ENCODE measurements at regions not wholly inside any gene's neighbourhood (a gene's known extent, or its start where the extent isn't known, plus 50 kb on each side); places are given as distances from the start of the nearest gene placed in this dataset.
"Not testable (repeated sequence)": the region's sequence is repeated elsewhere in the genome, so short reads cannot be mapped to it uniquely, and the experiment has no call there.

DNA sequence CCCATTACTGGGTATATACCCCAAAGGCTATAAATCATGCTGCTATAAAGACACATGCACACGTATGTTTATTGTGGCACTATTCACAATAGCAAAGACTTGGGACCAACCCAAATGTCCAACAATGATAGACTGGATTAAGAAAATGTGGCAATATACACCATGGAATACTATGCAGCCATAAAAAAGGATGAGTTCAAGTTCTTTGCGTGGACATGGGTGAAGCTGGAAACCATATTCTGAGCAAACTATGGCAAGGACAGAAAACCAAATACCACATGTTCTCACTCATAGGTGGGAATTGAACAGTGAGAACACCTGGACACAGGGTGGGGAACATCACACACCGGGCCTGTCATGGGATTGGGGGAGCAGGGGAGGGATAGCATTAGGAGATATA, 54.4 kb upstream of the MUCL1 start:
- DNase-seq (ENCODE audit: low spot score) = not testable (repeated sequence)

DNA sequence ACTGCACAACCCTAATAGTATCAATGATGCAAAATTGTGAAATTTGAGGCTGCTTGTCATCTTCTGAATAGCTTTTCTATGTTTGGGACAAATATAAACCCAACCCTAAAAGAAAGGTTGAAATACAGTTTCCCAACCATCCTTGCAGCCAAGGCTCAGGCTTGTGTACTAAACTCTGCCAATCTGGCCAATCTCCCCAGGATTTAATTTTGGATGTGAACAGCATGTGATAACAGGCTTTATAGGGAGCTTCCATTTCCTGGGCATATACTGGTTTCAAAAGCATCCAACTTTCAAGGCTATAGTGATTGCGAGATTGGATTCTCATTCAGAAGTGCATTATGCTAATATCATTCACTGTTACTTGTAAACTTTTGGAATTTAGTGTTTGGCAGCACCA, 55.7 kb upstream of the MUCL1 start:
- DNase-seq (ENCODE audit: low spot score) = no peak

DNA sequence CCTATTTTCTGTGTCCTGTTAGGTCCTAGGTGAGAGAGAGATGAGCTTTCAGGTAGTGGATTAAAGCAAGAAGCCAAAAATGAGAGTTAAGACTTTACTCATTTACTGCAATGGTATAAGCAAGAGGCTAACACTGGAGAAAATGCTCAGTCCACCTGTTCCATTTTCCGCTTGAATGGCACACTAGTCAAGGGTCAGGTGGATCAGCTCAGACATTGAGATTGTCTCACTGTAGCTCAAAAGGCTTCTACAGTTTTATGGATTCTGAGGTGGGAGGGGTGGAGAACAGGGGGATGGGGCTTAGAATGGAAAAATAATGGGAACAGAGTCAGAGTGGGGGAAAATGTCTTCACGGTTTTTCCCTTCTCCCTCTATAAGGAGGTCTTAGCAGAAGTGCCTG, 57.3 kb upstream of the MUCL1 start:
- no peak for DNase-seq (ENCODE audit: low spot score)
- TF ChIP-seq, protein P1, sequence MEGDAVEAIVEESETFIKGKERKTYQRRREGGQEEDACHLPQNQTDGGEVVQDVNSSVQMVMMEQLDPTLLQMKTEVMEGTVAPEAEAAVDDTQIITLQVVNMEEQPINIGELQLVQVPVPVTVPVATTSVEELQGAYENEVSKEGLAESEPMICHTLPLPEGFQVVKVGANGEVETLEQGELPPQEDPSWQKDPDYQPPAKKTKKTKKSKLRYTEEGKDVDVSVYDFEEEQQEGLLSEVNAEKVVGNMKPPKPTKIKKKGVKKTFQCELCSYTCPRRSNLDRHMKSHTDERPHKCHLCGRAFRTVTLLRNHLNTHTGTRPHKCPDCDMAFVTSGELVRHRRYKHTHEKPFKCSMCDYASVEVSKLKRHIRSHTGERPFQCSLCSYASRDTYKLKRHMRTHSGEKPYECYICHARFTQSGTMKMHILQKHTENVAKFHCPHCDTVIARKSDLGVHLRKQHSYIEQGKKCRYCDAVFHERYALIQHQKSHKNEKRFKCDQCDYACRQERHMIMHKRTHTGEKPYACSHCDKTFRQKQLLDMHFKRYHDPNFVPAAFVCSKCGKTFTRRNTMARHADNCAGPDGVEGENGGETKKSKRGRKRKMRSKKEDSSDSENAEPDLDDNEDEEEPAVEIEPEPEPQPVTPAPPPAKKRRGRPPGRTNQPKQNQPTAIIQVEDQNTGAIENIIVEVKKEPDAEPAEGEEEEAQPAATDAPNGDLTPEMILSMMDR (IDR thresholded peaks at IDR 0.05; ENCODE audit: extremely low read depth, missing control alignments) = no peak

More for the DNA sequence above, 55.7 kb upstream of the MUCL1 start:
- TF ChIP-seq, protein P1 (IDR thresholded peaks at IDR 0.05; ENCODE audit: extremely low read depth, missing control alignments) = no peak

DNA sequence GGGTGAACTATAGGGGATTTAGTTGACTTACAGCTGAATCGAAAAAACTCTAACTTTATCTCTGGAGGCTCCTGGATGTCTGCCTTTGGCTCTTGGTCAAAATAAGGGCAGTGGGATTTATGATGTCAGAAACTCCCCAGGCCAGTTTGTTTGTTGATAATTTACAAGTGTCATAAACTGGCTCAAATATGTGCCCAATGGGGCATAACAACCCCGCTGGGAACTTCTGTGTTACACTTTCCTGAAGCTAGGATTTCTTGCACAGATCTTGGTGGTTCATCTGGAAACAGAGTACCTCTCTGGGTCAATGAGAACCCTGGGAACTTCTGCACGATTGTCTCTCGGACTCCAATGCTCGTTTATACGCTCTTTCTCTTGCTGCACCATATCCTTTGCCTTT, 58.7 kb upstream of the MUCL1 start:
- TF ChIP-seq, protein P1 (IDR thresholded peaks at IDR 0.05; ENCODE audit: extremely low read depth, missing control alignments) = no peak
- no peak for DNase-seq (ENCODE audit: low spot score)

DNA sequence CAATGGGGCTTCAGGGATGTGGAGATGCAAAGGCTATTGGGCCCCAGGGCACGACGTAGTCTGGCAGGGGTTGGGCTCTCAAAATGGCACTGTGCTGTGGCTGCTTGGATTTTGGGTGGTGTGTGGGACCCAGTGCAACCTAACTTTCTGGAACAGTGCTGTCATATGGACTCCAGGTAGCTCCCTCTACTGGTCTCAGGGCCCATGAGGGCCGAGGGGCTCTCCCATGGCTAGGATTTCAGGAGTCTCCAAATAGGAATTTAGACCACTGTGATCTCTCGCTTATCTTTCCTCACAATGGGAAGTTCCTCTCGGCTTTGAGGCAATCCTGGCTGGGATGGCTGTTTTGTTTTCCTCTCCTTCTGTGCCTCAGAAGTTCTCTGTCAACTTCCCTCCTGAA, 68.2 kb upstream of the MUCL1 start:
- DNase-seq (ENCODE audit: low spot score) = no peak

DNA sequence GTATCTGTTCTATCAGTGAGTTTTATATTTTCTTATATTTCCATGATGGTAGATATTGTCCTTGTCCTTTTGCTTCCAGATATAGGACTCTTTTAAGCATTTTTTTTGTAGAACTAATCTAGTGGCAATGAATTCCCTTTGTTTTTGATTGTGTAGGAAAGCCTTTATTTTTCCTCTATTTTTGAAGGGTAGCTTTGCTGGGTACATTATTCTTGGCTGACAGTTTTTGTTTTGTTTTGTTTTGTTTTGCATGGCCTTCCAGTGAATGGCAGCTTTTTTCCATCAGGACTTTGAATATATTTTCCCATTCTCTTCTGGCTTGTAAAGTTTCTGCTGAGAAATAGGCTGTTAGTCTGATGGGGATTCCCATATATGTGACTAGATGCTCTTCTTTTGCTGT, 70.2 kb upstream of the MUCL1 start:
- no peak for DNase-seq (ENCODE audit: low spot score)

More for the DNA sequence above, 68.2 kb upstream of the MUCL1 start:
- TF ChIP-seq, protein P1 (IDR thresholded peaks at IDR 0.05; ENCODE audit: extremely low read depth, missing control alignments) = no peak

DNA sequence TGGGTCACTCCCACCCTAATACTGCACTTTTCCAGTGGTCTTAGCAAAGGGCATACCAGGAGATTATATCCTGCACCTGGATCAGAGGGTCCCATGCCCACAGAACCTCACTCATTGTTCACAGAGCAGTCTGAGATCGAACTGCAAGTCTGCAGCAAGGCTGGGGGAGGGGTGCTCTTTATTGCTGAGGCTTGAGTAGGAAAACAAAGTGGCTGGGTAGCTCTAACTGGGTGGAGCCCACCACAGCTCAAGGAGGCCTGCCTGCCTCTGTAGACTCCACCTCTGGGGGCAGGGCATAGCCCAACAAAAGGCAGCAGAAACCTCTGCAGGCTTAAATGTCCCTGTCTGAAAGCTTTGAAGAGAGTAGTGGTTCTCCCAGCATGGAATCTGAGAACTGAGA, 77.3 kb upstream of the MUCL1 start:
- not testable (repeated sequence) for DNase-seq (ENCODE audit: low spot score)

More for the DNA sequence above, 70.2 kb upstream of the MUCL1 start:
- TF ChIP-seq, protein P1 (IDR thresholded peaks at IDR 0.05; ENCODE audit: extremely low read depth, missing control alignments) = no peak

DNA sequence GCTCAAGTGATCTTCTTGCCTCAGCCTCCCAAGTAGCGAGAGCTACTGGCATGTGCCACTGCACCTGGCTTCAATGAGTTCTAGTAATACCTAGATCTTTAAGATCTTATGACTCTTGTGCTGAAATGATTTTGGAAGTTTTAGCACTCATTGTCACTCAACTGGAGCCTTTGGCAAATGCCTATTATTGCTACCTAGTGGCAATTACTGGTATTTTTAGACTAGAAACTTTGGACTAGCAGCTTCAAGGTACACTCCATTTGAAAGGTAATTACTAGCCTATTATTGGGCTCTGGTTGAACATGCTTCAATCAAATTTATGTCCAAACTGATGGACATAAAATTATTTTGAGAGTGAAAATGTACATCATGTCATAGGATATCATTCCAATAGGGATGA, 80.7 kb upstream of the MUCL1 start:
- TF ChIP-seq, protein P1 (IDR thresholded peaks at IDR 0.05; ENCODE audit: extremely low read depth, missing control alignments) = no peak
- no peak for DNase-seq (ENCODE audit: low spot score)

DNA sequence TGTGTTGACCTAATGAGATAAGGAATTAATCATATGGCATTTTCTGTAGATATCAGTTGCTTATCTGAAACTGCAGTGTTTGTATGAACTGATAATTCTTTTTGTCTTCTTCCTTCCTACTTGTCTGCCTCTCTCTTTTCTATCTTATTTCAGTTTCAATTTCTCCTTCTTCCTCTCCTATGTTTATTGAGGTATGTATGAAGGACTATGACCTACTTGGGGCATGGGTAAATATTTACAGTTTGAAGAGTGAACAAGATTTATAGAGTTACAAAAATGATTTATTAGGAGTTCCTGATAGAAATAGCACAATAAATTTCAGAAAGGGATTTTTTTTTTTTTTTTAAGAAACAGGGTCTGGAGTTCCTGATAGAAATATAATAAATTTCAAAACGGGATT, 88.7 kb upstream of the MUCL1 start:
- TF ChIP-seq, protein P1 (IDR thresholded peaks at IDR 0.05; ENCODE audit: extremely low read depth, missing control alignments) = no peak
- DNase-seq (ENCODE audit: low spot score) = no peak

Data from GM20000 (cell line).